ENCODE measurements at regions not wholly inside any gene's neighbourhood (a gene's known extent, or its start where the extent isn't known, plus 50 kb on each side); places are given as distances from the start of the nearest gene placed in this dataset.

DNA sequence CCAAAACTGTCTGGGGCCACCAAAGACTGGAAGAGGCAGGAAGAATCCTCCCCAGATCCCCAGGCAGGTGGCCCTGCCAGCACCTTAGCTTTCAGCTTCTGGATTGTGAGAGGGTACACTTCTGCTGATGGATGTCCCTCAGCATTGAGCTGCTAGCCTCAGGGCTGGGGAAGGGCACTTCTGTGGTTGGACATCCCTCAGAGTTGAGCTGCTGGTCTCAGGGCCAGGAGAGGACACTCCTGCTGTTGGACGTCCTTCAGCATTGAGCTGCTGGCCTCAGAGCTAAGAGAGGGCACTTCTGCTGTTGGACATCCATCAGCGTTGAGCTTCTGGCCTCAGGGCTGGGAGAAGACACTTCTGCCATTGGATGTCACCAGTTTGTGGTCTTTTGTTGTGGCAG lies 83.8 kb upstream of the FCN1 start:
- TF ChIP-seq GATA2 (IDR thresholded peaks at IDR 0.05; ENCODE audit: low read depth, low read length) (no peak), GATA3 (IDR thresholded peaks at IDR 0.05; ENCODE audit: low read depth, low read length) (no peak)

Data from SH-SY5Y (cell line).